Right lobe of liver (tissue), 6 donors: ENCODE measurements at regions not wholly inside any gene's neighbourhood (a gene's known extent, or its start where the extent isn't known, plus 50 kb on each side); places are given as distances from the start of the nearest gene placed in this dataset.
"Not testable (repeated sequence)": the region's sequence is repeated elsewhere in the genome, so short reads cannot be mapped to it uniquely, and the experiment has no call there.

Experiments used
- ATAC-seq, 4 donors: fragments of 200-7000 bp; cut with Tn5 transposase; one replicate each; pipeline ENCODE4 v1.9.1; 2020; ENCODE audit warnings: mild to moderate bottlenecking in 4 of 4, moderate library complexity in 4 of 4
- DNase-seq, 3 donors: peaks; one replicate each; pipeline ENCODE4 v3.0.0-alpha.2; 2020
- H3K27ac ChIP-seq, 3 donors: fragments of 200-600 bp; one replicate each; pipeline ENCODE4 v1.8.0; 2022
- H3K27me3 ChIP-seq, 2 donors: fragments of 200-600 bp; one replicate each; pipeline ENCODE4 v1.8.0; 2022
- H3K36me3 ChIP-seq, 4 donors: fragments of 200-600 bp; sonication (generic) in 1 of 4; one replicate each; pipeline versions ENCODE4 v1.5.1 to v1.8.0; 2017 to 2022; ENCODE audit warnings: control low read depth in 1 of 4
- H3K4me1 ChIP-seq, 4 donors: fragments of 200-600 bp; sonication (generic) in 1 of 4; one replicate each; pipeline versions ENCODE4 v1.5.1 to v1.8.0; 2017 to 2022; ENCODE audit warnings: control low read depth in 1 of 4
- H3K4me3 ChIP-seq, 3 donors: fragments of 200-600 bp; one replicate each; pipeline ENCODE4 v1.8.0; 2022
- H3K9me3 ChIP-seq, 4 donors: fragments of 200-600 bp; sonication (generic) in 1 of 4; one replicate each; pipeline versions ENCODE4 v1.5.1 to v1.8.0; 2017 to 2022; ENCODE audit warnings: control low read depth in 1 of 4
- POLR2A ChIP-seq: fragments of 450-650 bp; IDR thresholded peaks from one replicate; pipeline ENCODE4 v1.6.1; 2017; ENCODE audit warnings: antibody characterized with exemption, mild to moderate bottlenecking
- WGBS: methylation state at CpG from one replicate; pipeline ENCODE4 v1.1.6; 2018; ENCODE audit warnings: low coverage, low lambda C conversion rate; ENCODE audit not compliant: insufficient coverage; ENCODE audit errors: missing lambda C conversion rate; 5-methylcytosine and 5-hydroxymethylcytosine counted together
- intact Hi-C, 2 donors: fragments of 100-400 bp; cut with DNase I; formaldehyde crosslinking; loops; one replicate each; pipeline versions ENCODE4 v1.11.2 to v1.14.1; 2022
- TF ChIP-seq, protein P1 (sequence below), 4 donors: fragments of 200-600 bp in 3 of 4; fragments of 450-650 bp in 1 of 4; IDR thresholded peaks; one replicate each; pipeline versions ENCODE4 v1.5.1 to v1.8.0; 2016 to 2022; ENCODE audit warnings: antibody characterized with exemption in 4 of 4, mild to moderate bottlenecking in 2 of 4
- donor health status: DM: no; HTN: yes; CAD: no.
- donor health status: DM: no; HTN: no; CAD: no.
- donor health status: DM: no; HTN: no; CAD: no.
- donor health status: DM: no; HTN: yes; CAD: no.
- donor health status: DM: no; HTN: yes; CAD: no.

DNA sequence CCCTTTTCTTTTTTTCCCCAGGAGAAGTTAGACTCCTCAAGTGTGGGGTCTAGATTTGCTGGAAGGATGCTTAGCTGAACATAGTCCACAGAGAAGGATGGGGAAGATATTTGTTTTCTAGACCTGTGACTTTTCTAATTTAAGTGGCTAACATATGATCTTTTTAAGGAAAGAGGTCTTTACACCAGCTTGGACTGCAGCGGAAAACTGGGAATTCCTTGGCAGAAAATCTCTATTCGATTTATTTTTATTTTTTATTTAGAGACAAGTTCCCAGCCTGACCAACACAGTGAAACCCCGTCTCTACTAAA, 148.4 kb downstream of the MYCN start:
- H3K36me3 ChIP-seq, result no peaks in the 10 kb centered on the region
- no peak overlapping the region for H3K4me3 ChIP-seq
- H3K4me1 ChIP-seq, result peaks cover 0 to under 1% (median 0%) of the 10 kb centered on the region in 4 donors
- intact Hi-C loops, result no loop called here
- H3K27ac ChIP-seq, result no peak overlapping the region
- no peaks in the 10 kb centered on the region for H3K27me3 ChIP-seq
- no peak for ATAC-seq
- DNase-seq, result no peak
- 55% methylated on average over 3 of the region's 3 CpGs for WGBS
- TF ChIP-seq POLR2A, result no peak
- TF ChIP-seq, protein P1, sequence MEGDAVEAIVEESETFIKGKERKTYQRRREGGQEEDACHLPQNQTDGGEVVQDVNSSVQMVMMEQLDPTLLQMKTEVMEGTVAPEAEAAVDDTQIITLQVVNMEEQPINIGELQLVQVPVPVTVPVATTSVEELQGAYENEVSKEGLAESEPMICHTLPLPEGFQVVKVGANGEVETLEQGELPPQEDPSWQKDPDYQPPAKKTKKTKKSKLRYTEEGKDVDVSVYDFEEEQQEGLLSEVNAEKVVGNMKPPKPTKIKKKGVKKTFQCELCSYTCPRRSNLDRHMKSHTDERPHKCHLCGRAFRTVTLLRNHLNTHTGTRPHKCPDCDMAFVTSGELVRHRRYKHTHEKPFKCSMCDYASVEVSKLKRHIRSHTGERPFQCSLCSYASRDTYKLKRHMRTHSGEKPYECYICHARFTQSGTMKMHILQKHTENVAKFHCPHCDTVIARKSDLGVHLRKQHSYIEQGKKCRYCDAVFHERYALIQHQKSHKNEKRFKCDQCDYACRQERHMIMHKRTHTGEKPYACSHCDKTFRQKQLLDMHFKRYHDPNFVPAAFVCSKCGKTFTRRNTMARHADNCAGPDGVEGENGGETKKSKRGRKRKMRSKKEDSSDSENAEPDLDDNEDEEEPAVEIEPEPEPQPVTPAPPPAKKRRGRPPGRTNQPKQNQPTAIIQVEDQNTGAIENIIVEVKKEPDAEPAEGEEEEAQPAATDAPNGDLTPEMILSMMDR (IDR thresholded peaks at IDR 0.05), result no peak
- no peaks in the 10 kb centered on the region for H3K9me3 ChIP-seq

DNA sequence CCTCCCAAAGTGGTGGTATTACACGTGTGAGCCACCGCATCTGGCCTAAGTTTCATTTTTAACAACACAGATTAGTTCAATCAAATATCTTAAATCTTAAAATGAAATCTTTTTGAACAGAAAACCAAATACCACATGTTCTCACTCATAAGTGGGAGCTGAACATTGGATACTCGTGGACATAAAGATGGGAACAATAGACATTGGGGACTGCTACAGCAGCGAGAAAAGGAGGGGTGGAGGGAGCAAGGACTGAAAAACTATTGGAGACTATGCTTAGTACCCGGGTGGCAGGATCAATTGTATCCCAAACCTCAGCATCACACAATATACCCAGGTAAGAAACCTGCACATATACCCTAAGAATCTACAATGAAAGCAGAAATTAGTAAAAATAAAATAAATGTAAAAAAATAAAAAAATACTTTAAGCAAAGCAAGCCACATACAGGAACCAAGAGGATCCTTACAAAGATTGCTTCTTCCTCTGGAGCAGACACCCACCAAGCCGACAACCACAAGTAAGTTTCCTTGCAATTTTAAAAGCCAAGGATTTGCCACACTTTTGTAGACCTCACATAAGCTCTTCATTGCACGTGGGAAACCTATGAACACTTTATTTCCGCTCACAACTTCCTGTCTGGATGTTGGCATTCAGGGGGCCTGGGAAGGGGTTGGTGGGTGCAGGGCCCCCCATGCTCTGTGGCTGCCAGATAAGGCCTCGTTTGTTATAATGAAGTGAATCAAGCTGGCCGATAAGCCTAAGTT, 147.9 kb downstream of the MYCN start:
- no peak overlapping the region for H3K27ac ChIP-seq
- intact Hi-C loops, result no loop called here
- no peak for ATAC-seq

DNA sequence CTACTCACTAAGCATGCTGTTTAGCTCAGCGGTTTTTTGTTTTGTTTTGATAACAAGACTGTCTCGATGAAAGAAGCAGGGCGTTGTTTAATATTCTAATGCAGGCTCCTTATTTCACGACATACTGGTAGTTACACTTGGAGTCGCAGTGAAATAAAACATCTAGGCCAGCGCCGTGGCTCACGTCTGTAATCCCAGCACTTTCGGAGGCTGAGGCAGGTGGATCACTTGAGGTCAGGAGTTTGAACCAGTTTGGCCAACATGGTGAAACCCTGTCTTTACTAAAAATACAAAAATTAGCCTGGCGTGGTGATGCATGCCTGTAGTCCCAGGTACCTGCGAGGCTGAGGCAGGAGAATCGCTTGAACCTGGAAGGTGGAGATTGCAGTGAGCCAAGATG, 145.8 kb downstream of the MYCN start:
- H3K36me3 ChIP-seq, H3K4me1 ChIP-seq, intact Hi-C loops, DNase-seq, H3K4me3 ChIP-seq, H3K9me3 ChIP-seq, H3K27me3 ChIP-seq, ATAC-seq, H3K27ac ChIP-seq: not testable (repeated sequence)
- WGBS, result 92% methylated on average over 12 of the region's 12 CpGs

More for the DNA sequence above, 147.9 kb downstream of the MYCN start:
- H3K4me1 ChIP-seq, result no peaks in the 10 kb centered on the region
- 67% methylated on average over 10 of the region's 10 CpGs for WGBS
- H3K36me3 ChIP-seq, result no peaks in the 10 kb centered on the region
- H3K9me3 ChIP-seq, result no peaks in the 10 kb centered on the region
- no peak overlapping the region for H3K4me3 ChIP-seq
- TF ChIP-seq POLR2A, result no peak
- TF ChIP-seq, protein P1 (IDR thresholded peaks at IDR 0.05), result no peak
- no peak for DNase-seq
- H3K27me3 ChIP-seq, result no peaks in the 10 kb centered on the region

DNA sequence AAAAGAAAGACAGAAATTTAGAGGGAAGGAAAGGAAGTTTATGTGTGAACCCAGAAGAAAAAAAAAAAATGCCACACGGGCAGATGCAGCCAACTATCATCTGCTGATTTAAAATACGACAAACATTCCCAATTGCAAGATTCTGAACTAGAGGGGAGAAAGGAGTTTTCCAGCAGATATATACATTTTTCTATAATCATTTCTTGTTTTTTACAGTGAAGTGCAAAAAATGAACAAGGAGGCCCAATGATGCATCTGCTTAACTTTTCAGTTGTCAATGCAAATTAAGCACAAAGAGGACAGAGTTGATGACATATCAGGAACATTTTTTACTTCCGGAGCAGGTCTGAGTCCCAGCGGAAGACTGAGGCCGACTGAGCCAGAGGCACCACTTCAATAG, 144.7 kb downstream of the MYCN start:
- Histone ChIP-seq H3K27ac (no peak overlapping the region), H3K36me3 (no peaks in the 10 kb centered on the region), H3K4me1 (no peaks in the 10 kb centered on the region), H3K4me3 (no peak overlapping the region), H3K9me3 (no peaks in the 10 kb centered on the region), H3K27me3 (no peaks in the 10 kb centered on the region)
- 82% methylated on average over 5 of the region's 5 CpGs for WGBS
- intact Hi-C loops, result no loop called here
- DNase-seq (no peak), ATAC-seq (no peak)
- no peak for TF ChIP-seq POLR2A
- TF ChIP-seq, protein P1 (IDR thresholded peaks at IDR 0.05), result no peak

DNA sequence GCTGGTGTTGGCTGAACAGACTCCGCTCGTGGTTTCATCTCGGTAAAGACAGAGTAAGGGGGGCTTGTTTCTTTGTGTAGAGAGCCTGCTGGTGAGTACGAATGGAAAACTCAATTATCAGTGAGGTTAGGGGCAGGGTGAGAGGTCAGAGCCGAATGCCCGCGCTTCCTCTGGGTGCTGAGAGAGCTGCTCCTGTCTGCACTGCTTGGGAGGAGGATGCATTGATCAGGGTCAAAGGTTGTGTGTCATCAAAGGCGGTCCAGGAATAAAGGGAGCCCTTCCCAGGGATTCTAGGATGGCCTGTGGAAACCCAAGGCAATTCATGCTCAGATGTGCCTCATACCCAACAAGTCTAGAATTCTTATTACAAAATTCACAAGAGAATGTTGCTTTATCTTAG, 143.9 kb downstream of the MYCN start:
- WGBS, result 3% methylated on average over 3 of the region's 8 CpGs
- H3K27ac ChIP-seq, result no peak overlapping the region
- no peak overlapping the region for H3K4me3 ChIP-seq
- H3K36me3 ChIP-seq, result no peaks in the 10 kb centered on the region
- TF ChIP-seq, protein P1 (IDR thresholded peaks at IDR 0.05), result no peak
- no peak for TF ChIP-seq POLR2A
- H3K4me1 ChIP-seq, result no peaks in the 10 kb centered on the region
- no peaks in the 10 kb centered on the region for H3K9me3 ChIP-seq
- no peak for ATAC-seq
- H3K27me3 ChIP-seq, result no peaks in the 10 kb centered on the region
- intact Hi-C loops, result no loop called here
- DNase-seq, result no peak
